ENCODE measurements at regions not wholly inside any gene's neighbourhood (a gene's known extent, or its start where the extent isn't known, plus 50 kb on each side); places are given as distances from the start of the nearest gene placed in this dataset.

DNA sequence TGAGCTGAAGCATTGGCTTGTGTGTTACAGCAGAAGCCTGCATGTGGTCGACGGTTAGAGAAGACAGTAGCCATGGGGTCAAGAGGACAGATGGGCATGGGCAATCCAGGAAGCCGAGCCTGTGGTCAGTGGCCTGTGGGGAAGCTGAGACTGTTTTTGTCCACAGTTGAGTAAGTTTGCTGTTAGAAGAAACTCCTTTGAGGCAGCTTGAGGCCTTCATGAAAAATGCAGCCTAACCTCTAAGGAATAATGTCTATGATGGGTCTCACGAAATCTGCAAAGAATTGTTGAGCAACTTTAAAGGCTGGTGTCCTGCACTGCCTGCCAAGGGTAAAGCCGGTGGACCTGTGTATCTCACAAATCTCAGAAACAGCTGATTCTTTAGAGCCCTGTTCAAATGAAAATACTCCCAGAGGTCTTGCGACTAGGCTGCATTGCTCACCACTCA lies 322.4 kb downstream of the SETD4 start:
- Histone ChIP-seq H3K56ac (ENCODE audit: insufficient read length, low read depth, low read length) (no peak overlapping the region), H2AFZ (ENCODE audit: low read length) (no peak overlapping the region), H2BK5ac (ENCODE audit: insufficient read length, low read length) (no peak overlapping the region), H3K9me3 (ENCODE audit: control insufficient read depth, low read depth, low read length) (no peaks in the 10 kb centered on the region), H3K4ac (ENCODE audit: low read depth, low read length) (no peak overlapping the region), H3K9ac (ENCODE audit: extremely low read depth, insufficient read length, low read length) (no peak overlapping the region), H2BK15ac (ENCODE audit: low read depth, low read length) (no peak overlapping the region), H4K8ac (replicated peaks; ENCODE audit: insufficient read length, low read depth, low read length) (no peak overlapping the region), H2AK5ac (ENCODE audit: insufficient read length, low read length) (no peak overlapping the region), H4K20me1 (ENCODE audit: control insufficient read depth, insufficient read depth, insufficient read length) (no peaks in the 10 kb centered on the region), H3K79me1 (ENCODE audit: insufficient read depth, low read depth, low read length, poor library complexity, severe bottlenecking) (no peaks in the 10 kb centered on the region), H4K91ac (ENCODE audit: insufficient read length, low read depth, low read length) (no peak overlapping the region), H2BK120ac (ENCODE audit: low read depth, low read length, poor library complexity, severe bottlenecking) (no peak overlapping the region), H2BK12ac (ENCODE audit: insufficient read length, low read depth, low read length) (no peak overlapping the region), H3K27me3 (ENCODE audit: insufficient read depth, low read length) (no peaks in the 10 kb centered on the region), H3K27ac (ENCODE audit: insufficient read length, low read depth, low read length) (no peak overlapping the region), H3K4me2 (ENCODE audit: insufficient read depth, insufficient read length, low read length) (no peak overlapping the region), H2BK20ac (ENCODE audit: low read depth, low read length, poor library complexity, severe bottlenecking) (no peak overlapping the region), H3K79me2 (ENCODE audit: insufficient read depth, low read length) (no peaks in the 10 kb centered on the region; the same call in 1 of the 2 replicates), H3K23ac (ENCODE audit: insufficient read length, low read depth, low read length) (no peak overlapping the region), H3K18ac (ENCODE audit: insufficient read length, low read depth, low read length) (no peak overlapping the region), H3K4me1 (ENCODE audit: insufficient read depth, low read length) (no peaks in the 10 kb centered on the region), H3T11ph (ENCODE audit: low read length) (no peak overlapping the region), H3K23me2 (ENCODE audit: insufficient read length, low read depth, low read length, poor library complexity, severe bottlenecking) (no peaks in the 10 kb centered on the region), H3K14ac (ENCODE audit: insufficient read depth, low read length) (no peak overlapping the region), H4K5ac (ENCODE audit: insufficient read length, low read depth, low read length) (no peak overlapping the region)
- DNase-seq, result no peak
- H3K4me3 Mint-ChIP-seq, result no peak overlapping the region
- H3K9me3 Mint-ChIP-seq, result peaks cover 19 to 26% of the 10 kb centered on the region in 2 experiments; a peak in 4 of 5 replicates
- no peaks in the 10 kb centered on the region; the same call in none of the 2 replicates for H3K27me3 Mint-ChIP-seq (ENCODE audit: low read depth)
- no peaks in the 10 kb centered on the region for H3K4me1 Mint-ChIP-seq
- H3K36me3 Mint-ChIP-seq (ENCODE audit: insufficient read depth in 1 of 3, low read depth in 3 of 3), result peaks cover 0 to 18% (median 4%) of the 10 kb centered on the region in 3 experiments; a peak in 6 of 7 replicates
- H3K27ac Mint-ChIP-seq, result no peak overlapping the region
- no CpG with 5 or more reads among the region's 6 CpGs for WGBS (ENCODE audit: extremely low coverage, insufficient read length, low lambda C conversion rate)
- TF ChIP-seq CTCF (conservative IDR thresholded peaks at IDR 0.05), result no peak

All from H9 (cell line).